ENCODE measurements at regions not wholly inside any gene's neighbourhood (a gene's known extent, or its start where the extent isn't known, plus 50 kb on each side); places are given as distances from the start of the nearest gene placed in this dataset.

GRCh38 chr3:118707991-118708390 is 326.7 kb downstream of the IGSF11 start:
- no peak for TF ChIP-seq GATA2 (IDR thresholded peaks at IDR 0.05; ENCODE audit: low read depth, low read length)
- no peak for TF ChIP-seq GATA3 (IDR thresholded peaks at IDR 0.05; ENCODE audit: low read depth, low read length)
